Mesenchymal stem cell (in vitro differentiated cells and primary cell): ENCODE measurements at regions not wholly inside any gene's neighbourhood (a gene's known extent, or its start where the extent isn't known, plus 50 kb on each side); places are given as distances from the start of the nearest gene placed in this dataset.
A peak's percentile ranks its signal among the peaks of the same experiment; 100 is the strongest.

Experiments
- DNase-seq: peaks from one replicate; pipeline ENCODE4 v3.0.0-alpha.2; 2013
- H2AFZ ChIP-seq: one replicate; pipeline ENCODE4 v1.6.1; 2013; ENCODE audit warnings: low read depth, mild to moderate bottlenecking, control low read depth, inconsistent platforms, low read length, moderate library complexity
- H2AK5ac ChIP-seq: 2 replicates; pipeline ENCODE4 v1.6.1; 2013; ENCODE audit warnings: low read length, moderate library complexity, mild to moderate bottlenecking, inconsistent platforms; ENCODE audit not compliant: severe bottlenecking
- H2BK120ac ChIP-seq: one replicate; pipeline ENCODE4 v1.6.1; 2013; ENCODE audit warnings: low read depth, mild to moderate bottlenecking, inconsistent platforms, low read length, moderate library complexity
- H2BK12ac ChIP-seq, 2 experiments: one replicate each; pipeline ENCODE4 v1.6.1; 2013; ENCODE audit warnings: inconsistent platforms in 2 of 2, low read length in 2 of 2, mild to moderate bottlenecking in 2 of 2, moderate library complexity in 2 of 2, control low read depth in 1 of 2
- H2BK15ac ChIP-seq: one replicate; pipeline ENCODE4 v1.6.1; 2013; ENCODE audit warnings: mild to moderate bottlenecking, low read depth, inconsistent platforms; ENCODE audit not compliant: poor library complexity, severe bottlenecking
- H2BK5ac ChIP-seq: 2 replicates; pipeline ENCODE4 v1.6.1; 2013; ENCODE audit warnings: low read depth, mild to moderate bottlenecking, low read length, control low read depth, inconsistent platforms; ENCODE audit not compliant: poor library complexity, severe bottlenecking
- H3K14ac ChIP-seq, 2 experiments: one replicate each; pipeline ENCODE4 v1.6.1; 2013; ENCODE audit warnings: inconsistent platforms in 2 of 2, low read length in 2 of 2, control low read depth in 1 of 2, mild to moderate bottlenecking in 1 of 2, moderate library complexity in 1 of 2
- H3K18ac ChIP-seq, 2 experiments: one replicate each; pipeline ENCODE4 v1.6.1; 2013; ENCODE audit warnings: inconsistent platforms in 2 of 2, low read length in 2 of 2, control low read depth in 1 of 2, low read depth in 1 of 2, mild to moderate bottlenecking in 1 of 2
- H3K23ac ChIP-seq, 2 experiments: one replicate each; pipeline ENCODE4 v1.6.1; 2013; ENCODE audit warnings: inconsistent platforms in 2 of 2, low read length in 2 of 2, mild to moderate bottlenecking in 2 of 2, moderate library complexity in 2 of 2, control low read depth in 1 of 2
- H3K27ac ChIP-seq: 2 replicates; pipeline ENCODE4 v1.5.1; 2013; ENCODE audit warnings: mild to moderate bottlenecking, moderate library complexity, low read length, control low read depth, inconsistent platforms; ENCODE audit not compliant: poor library complexity, severe bottlenecking
- H3K27me3 ChIP-seq, 2 experiments: 2 replicates each; pipeline versions ENCODE4 v1.6.1 to v1.7.0; 2013; ENCODE audit warnings: low read length in 2 of 2, mild to moderate bottlenecking in 2 of 2, moderate library complexity in 2 of 2, control low read depth in 1 of 2, inconsistent platforms in 1 of 2; ENCODE audit not compliant: control insufficient read depth in 1 of 2, insufficient read depth in 1 of 2
- H3K36me3 ChIP-seq, 2 experiments: 2 replicates each; pipeline versions ENCODE4 v1.6.1 to v1.7.0; 2013; ENCODE audit warnings: low read length in 2 of 2, control low read depth in 1 of 2, inconsistent platforms in 1 of 2, low read depth in 1 of 2, mild to moderate bottlenecking in 1 of 2; ENCODE audit not compliant: insufficient read depth in 2 of 2, control insufficient read depth in 1 of 2
- H3K4ac ChIP-seq, 2 experiments: one replicate each; pipeline ENCODE4 v1.6.1; 2013; ENCODE audit warnings: inconsistent platforms in 2 of 2, low read length in 2 of 2, mild to moderate bottlenecking in 2 of 2, moderate library complexity in 2 of 2, control low read depth in 1 of 2, low read depth in 1 of 2
- H3K4me1 ChIP-seq: 2 replicates; pipeline ENCODE4 v1.6.1; 2013; ENCODE audit warnings: low read depth, low read length, control low read depth; ENCODE audit not compliant: control insufficient read depth, insufficient read depth
- H3K4me2 ChIP-seq: 2 replicates; pipeline ENCODE4 v1.6.1; 2013; ENCODE audit warnings: low read length, mild to moderate bottlenecking, inconsistent platforms; ENCODE audit not compliant: poor library complexity, severe bottlenecking
- H3K4me3 ChIP-seq, 2 experiments: 2 replicates each; pipeline versions ENCODE4 v1.5.1 to v1.7.0; 2013; ENCODE audit warnings: low read length in 2 of 2, mild to moderate bottlenecking in 2 of 2, control low read depth in 1 of 2, low read depth in 1 of 2; ENCODE audit not compliant: insufficient read depth in 1 of 2
- H3K79me1 ChIP-seq: replicated peaks from 2 replicates; pipeline ENCODE4 v1.6.1; 2013; ENCODE audit warnings: mild to moderate bottlenecking, control low read depth, low read length, inconsistent platforms; ENCODE audit not compliant: poor library complexity, severe bottlenecking
- H3K9ac ChIP-seq: 2 replicates; pipeline ENCODE4 v1.7.0; 2013; ENCODE audit warnings: mild to moderate bottlenecking, low read length, moderate library complexity
- H3K9me3 ChIP-seq: 2 replicates; pipeline ENCODE4 v1.7.0; 2013; ENCODE audit warnings: mild to moderate bottlenecking, low read length; ENCODE audit not compliant: control insufficient read depth
- H4K8ac ChIP-seq: one replicate; pipeline ENCODE4 v1.6.1; 2013; ENCODE audit warnings: inconsistent platforms, mild to moderate bottlenecking, low read length, moderate library complexity
- H4K91ac ChIP-seq: one replicate; pipeline ENCODE4 v1.6.1; 2013; ENCODE audit warnings: mild to moderate bottlenecking, low read length, inconsistent platforms
- WGBS: methylation state at CpG from one replicate; pipeline ENCODE4 v1.1.7; 2013; ENCODE audit warnings: mixed read lengths; 5-methylcytosine and 5-hydroxymethylcytosine counted together

- Histone ChIP-seq H2BK5ac (no peak overlapping the region), H3K27ac (no peak overlapping the region), H4K8ac (no peak overlapping the region), H3K23ac (no peak overlapping the region), H3K14ac (no peak overlapping the region), H3K18ac (no peak overlapping the region), H3K4ac (no peak overlapping the region), H3K9ac (no peak overlapping the region), H3K27me3 (no peaks in the 10 kb centered on the region), H2BK12ac (no peak overlapping the region), H3K9me3 (no peaks in the 10 kb centered on the region), H2AFZ (no peak overlapping the region), H3K4me1 (no peaks in the 10 kb centered on the region), H2BK120ac (no peak overlapping the region), H2AK5ac (no peak overlapping the region), H3K4me3 (no peak overlapping the region), H3K4me2 (no peak overlapping the region), H3K36me3 (peaks cover 0 to 32% of the 10 kb centered on the region in 2 experiments), H2BK15ac (no peak overlapping the region), H3K79me1 (peaks cover 9% of the 10 kb centered on the region), H4K91ac (no peak overlapping the region)
- DNase-seq: no peak
- WGBS: 100% methylated on average over 2 of the region's 2 CpGs
Observed at GRCh38 chr13:50114961-50115360, 99.7 kb downstream of the KCNRG start.

DNA sequence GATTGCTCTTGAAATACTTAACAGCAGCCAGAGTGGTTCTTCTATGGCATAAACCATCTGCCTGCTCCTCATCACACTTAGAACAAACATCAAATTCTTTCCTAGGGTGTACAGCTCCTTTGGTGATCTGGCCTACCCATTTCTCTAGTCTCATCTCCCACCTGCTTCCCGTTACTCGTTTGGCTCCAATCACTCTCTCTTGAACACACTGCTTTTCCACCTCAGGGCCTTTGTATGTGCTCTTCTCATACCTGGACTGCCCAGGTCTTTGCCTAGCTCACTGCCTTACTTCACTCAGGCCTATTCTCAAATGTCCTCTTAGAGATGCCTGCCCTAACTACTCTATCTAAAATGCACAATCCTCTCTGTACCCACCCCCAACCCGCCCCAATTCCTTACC lies 100.5 kb downstream of the KCNRG start:
- Histone ChIP-seq H2AK5ac (no peak overlapping the region), H3K23ac (no peak overlapping the region), H3K9me3 (no peaks in the 10 kb centered on the region), H3K9ac (no peak overlapping the region), H4K91ac (no peak overlapping the region), H3K79me1 (peaks cover 10% of the 10 kb centered on the region), H3K4ac (no peak overlapping the region), H2BK5ac (no peak overlapping the region), H3K18ac (no peak overlapping the region), H3K4me2 (no peak overlapping the region), H3K14ac (no peak overlapping the region), H2BK12ac (no peak overlapping the region), H3K36me3 (peaks cover 0 to 30% of the 10 kb centered on the region in 2 experiments), H4K8ac (no peak overlapping the region), H3K4me3 (no peak overlapping the region), H3K4me1 (no peaks in the 10 kb centered on the region), H3K27me3 (no peaks in the 10 kb centered on the region), H3K27ac (no peak overlapping the region), H2AFZ (no peak overlapping the region), H2BK120ac (no peak overlapping the region), H2BK15ac (no peak overlapping the region)
- DNase-seq: no peak
- WGBS: 94% methylated on average over 2 of the region's 3 CpGs

GRCh38 chr13:50116430-50116973 lies 101.3 kb downstream of the KCNRG start:
- 96% methylated on average over 5 of the region's 5 CpGs for WGBS
- Histone ChIP-seq H2BK120ac (no peak overlapping the region), H4K91ac (no peak overlapping the region), H2BK12ac (no peak overlapping the region), H4K8ac (no peak overlapping the region), H2BK5ac (no peak overlapping the region), H3K4me3 (no peak overlapping the region), H2AK5ac (no peak overlapping the region), H3K9me3 (no peaks in the 10 kb centered on the region), H2BK15ac (no peak overlapping the region), H3K27ac (no peak overlapping the region), H3K18ac (no peak overlapping the region), H3K14ac (no peak overlapping the region), H2AFZ (no peak overlapping the region), H3K36me3 (peaks cover 0 to 36% of the 10 kb centered on the region in 2 experiments), H3K23ac (no peak overlapping the region), H3K27me3 (no peaks in the 10 kb centered on the region), H3K4me1 (no peaks in the 10 kb centered on the region), H3K79me1 (peaks cover 14% of the 10 kb centered on the region), H3K9ac (peak overlapping the region; percentile 30), H3K4me2 (no peak overlapping the region), H3K4ac (no peak overlapping the region)
- DNase-seq: no peak

- Histone ChIP-seq H3K18ac (no peak overlapping the region), H3K27ac (no peak overlapping the region)
- WGBS: 69% methylated on average over 3 of the region's 3 CpGs
Observed at GRCh38 chr13:50119591-50119990, 104.3 kb downstream of the KCNRG start.

More at GRCh38 chr13:50119591-50119990, 104.3 kb downstream of the KCNRG start:
- no peak overlapping the region for H2AFZ ChIP-seq
- H3K9ac ChIP-seq: no peak overlapping the region
- no peak overlapping the region for H2BK12ac ChIP-seq
- H3K4ac ChIP-seq: no peak overlapping the region
- H2BK15ac ChIP-seq: no peak overlapping the region
- no peaks in the 10 kb centered on the region for H3K9me3 ChIP-seq
- H2BK120ac ChIP-seq: no peak overlapping the region
- H3K14ac ChIP-seq: no peak overlapping the region
- no peak overlapping the region for H2AK5ac ChIP-seq
- H2BK5ac ChIP-seq: no peak overlapping the region
- H4K8ac ChIP-seq: no peak overlapping the region
- H3K4me2 ChIP-seq: no peak overlapping the region
- H3K4me1 ChIP-seq: peaks cover under 1% of the 10 kb centered on the region
- H4K91ac ChIP-seq: no peak overlapping the region
- H3K27me3 ChIP-seq: no peaks in the 10 kb centered on the region
- no peak overlapping the region for H3K23ac ChIP-seq
- peak; percentile 34 for DNase-seq
- H3K36me3 ChIP-seq: peaks cover under 1 to 28% of the 10 kb centered on the region in 2 experiments
- peaks cover 17% of the 10 kb centered on the region for H3K79me1 ChIP-seq
- no peak overlapping the region for H3K4me3 ChIP-seq
